ENCODE measurements at regions not wholly inside any gene's neighbourhood (a gene's known extent, or its start where the extent isn't known, plus 50 kb on each side); places are given as distances from the start of the nearest gene placed in this dataset.

GRCh38 chrX:137792214-137792613, 226.3 kb downstream of the ZIC3 start:
- TF ChIP-seq CTCF (conservative IDR thresholded peaks at IDR 0.05) (no peak), EZH2 (IDR thresholded peaks at IDR 0.05; ENCODE audit: low read depth) (no peak)

Measured in PC-9 (cell line).